PC-9 (cell line): ENCODE measurements at regions not wholly inside any gene's neighbourhood (a gene's known extent, or its start where the extent isn't known, plus 50 kb on each side); places are given as distances from the start of the nearest gene placed in this dataset.

Experiments
- CTCF ChIP-seq: fragments of 200-600 bp; sonication (generic); conservative IDR thresholded peaks from 2 replicates; pipeline ENCODE4 v1.6.1; 2017; ENCODE audit warnings: mixed run types, antibody characterized with exemption, mild to moderate bottlenecking, moderate library complexity
- EZH2 ChIP-seq: fragments of 200-600 bp; sonication (generic); IDR thresholded peaks from 2 replicates; pipeline ENCODE4 v1.8.0; 2017; ENCODE audit warnings: antibody characterized with exemption, low read depth

DNA sequence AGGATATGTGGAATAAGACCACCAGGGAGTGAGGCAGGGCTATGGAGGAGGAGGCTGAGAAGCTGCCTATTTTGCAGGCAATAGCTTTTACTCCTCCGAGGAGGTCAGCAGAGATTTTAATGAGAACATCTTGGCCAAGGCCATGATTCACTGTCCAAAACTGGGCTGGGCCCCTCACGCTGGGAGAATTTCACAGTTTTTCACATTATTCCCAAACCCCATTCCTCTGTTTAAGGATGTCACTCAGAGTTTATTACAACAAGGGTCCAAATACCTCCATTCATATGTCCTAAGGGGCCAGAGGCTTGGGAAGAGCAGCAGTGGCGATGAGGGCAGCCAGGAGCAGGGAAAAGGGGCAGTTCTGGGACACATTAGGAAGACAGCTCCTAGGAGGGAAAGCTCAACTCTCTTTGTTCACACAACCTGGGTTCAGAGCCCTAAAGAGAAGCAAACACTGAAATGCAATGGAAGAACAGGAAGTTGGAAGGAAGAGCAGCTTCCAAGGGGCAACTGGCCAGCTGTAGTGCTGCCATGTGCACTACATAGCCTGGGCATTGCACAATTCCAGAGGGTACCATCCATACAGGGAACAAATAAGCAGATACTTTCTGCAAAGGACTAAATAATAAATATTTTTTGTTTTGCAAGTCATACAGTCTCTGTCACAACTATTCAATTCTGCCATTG, 283.2 kb downstream of the NUAK1 start:
- no peak for TF ChIP-seq CTCF
- TF ChIP-seq EZH2 = no peak
